Chondrocyte (in vitro differentiated cells): ENCODE measurements at regions not wholly inside any gene's neighbourhood (a gene's known extent, or its start where the extent isn't known, plus 50 kb on each side); places are given as distances from the start of the nearest gene placed in this dataset.

ENCODE experiments used
- DNase-seq: peaks from one replicate; pipeline ENCODE4 v3.0.0; 2021; ENCODE audit warnings: mixed read lengths, low spot score
- H3K27ac Mint-ChIP-seq: one replicate; pipeline ENCODE4 v1.8.0; 2021; ENCODE audit warnings: mild to moderate bottlenecking, moderate library complexity, mixed read lengths; ENCODE audit not compliant: unreplicated experiment
- H3K27me3 Mint-ChIP-seq: 2 replicates; pipeline ENCODE4 v1.8.0; 2021; ENCODE audit warnings: low read depth, mixed read lengths
- H3K36me3 Mint-ChIP-seq: 2 replicates; pipeline ENCODE4 v1.8.0; 2021; ENCODE audit warnings: low read depth, mixed read lengths
- H3K4me1 Mint-ChIP-seq: 2 replicates; pipeline ENCODE4 v1.8.0; 2021; ENCODE audit warnings: low read depth, mild to moderate bottlenecking, mixed read lengths
- H3K4me3 Mint-ChIP-seq: one replicate; pipeline ENCODE4 v1.8.0; 2021; ENCODE audit warnings: mild to moderate bottlenecking, moderate library complexity, mixed read lengths; ENCODE audit not compliant: unreplicated experiment
- H3K9me3 Mint-ChIP-seq: 2 replicates; pipeline ENCODE4 v1.8.0; 2021; ENCODE audit warnings: low read depth, mixed read lengths
- CTCF ChIP-seq: fragments of 200-600 bp; sonication (generic); IDR thresholded peaks from 2 replicates; pipeline ENCODE4 v1.5.0; 2021; ENCODE audit warnings: antibody characterized with exemption, mild to moderate bottlenecking, moderate library complexity

GRCh38 chr7:148472406-148472805 lies 118.2 kb upstream of the C7orf33 start:
- H3K36me3 Mint-ChIP-seq = no peaks in the 10 kb centered on the region
- no peaks in the 10 kb centered on the region for H3K9me3 Mint-ChIP-seq
- DNase-seq = no peak
- H3K27ac Mint-ChIP-seq = no peak overlapping the region
- H3K4me3 Mint-ChIP-seq = no peak overlapping the region
- TF ChIP-seq CTCF = no peak
- no peaks in the 10 kb centered on the region for H3K4me1 Mint-ChIP-seq
- H3K27me3 Mint-ChIP-seq = peaks cover 28% of the 10 kb centered on the region

- Mint-ChIP-seq H3K27ac (peak overlapping the region; percentile 45), H3K4me1 (no peaks in the 10 kb centered on the region), H3K27me3 (peaks cover 29% of the 10 kb centered on the region), H3K36me3 (no peaks in the 10 kb centered on the region), H3K4me3 (no peak overlapping the region), H3K9me3 (no peaks in the 10 kb centered on the region)
- TF ChIP-seq CTCF = no peak
- no peak for DNase-seq
Observed at GRCh38 chr7:148473703-148474480, 116.7 kb upstream of the C7orf33 start.

- Mint-ChIP-seq H3K27me3 (peaks cover 34% of the 10 kb centered on the region), H3K36me3 (no peaks in the 10 kb centered on the region), H3K4me1 (no peaks in the 10 kb centered on the region), H3K27ac (peak overlapping the region; percentile 45), H3K4me3 (no peak overlapping the region), H3K9me3 (no peaks in the 10 kb centered on the region)
- TF ChIP-seq CTCF = no peak
- no peak for DNase-seq
Observed at GRCh38 chr7:148474481-148475025, 116.0 kb upstream of the C7orf33 start.

GRCh38 chr7:148478551-148478950 lies 112.0 kb upstream of the C7orf33 start:
- Mint-ChIP-seq H3K27ac (no peak overlapping the region), H3K4me1 (peaks cover 2% of the 10 kb centered on the region), H3K36me3 (no peaks in the 10 kb centered on the region), H3K4me3 (no peak overlapping the region), H3K9me3 (no peaks in the 10 kb centered on the region), H3K27me3 (peaks cover 26% of the 10 kb centered on the region)
- no peak for DNase-seq
- no peak for TF ChIP-seq CTCF

GRCh38 chr7:148480479-148481146 lies 110.0 kb upstream of the C7orf33 start:
- Mint-ChIP-seq H3K4me3 (no peak overlapping the region), H3K27ac (no peak overlapping the region), H3K9me3 (no peaks in the 10 kb centered on the region), H3K36me3 (no peaks in the 10 kb centered on the region), H3K27me3 (peaks cover 17% of the 10 kb centered on the region), H3K4me1 (peaks cover 2% of the 10 kb centered on the region)
- TF ChIP-seq CTCF = no peak
- DNase-seq = no peak
